Upper lobe of right lung (tissue), 1 donor: ENCODE measurements at regions not wholly inside any gene's neighbourhood (a gene's known extent, or its start where the extent isn't known, plus 50 kb on each side); places are given as distances from the start of the nearest gene placed in this dataset.

Experiments
- ATAC-seq: fragments of 200-7000 bp; cut with Tn5 transposase; one replicate; pipeline ENCODE4 v1.9.1; 2020; ENCODE audit warnings: mild to moderate bottlenecking, moderate library complexity
- DNase-seq: peaks from one replicate; pipeline ENCODE4 v3.0.0-alpha.2; 2020
- H3K27ac ChIP-seq: fragments of 200-600 bp; one replicate; pipeline ENCODE4 v1.8.0; 2022
- H3K27me3 ChIP-seq: fragments of 200-600 bp; one replicate; pipeline ENCODE4 v1.8.0; 2022; ENCODE audit warnings: mild to moderate bottlenecking
- H3K36me3 ChIP-seq: fragments of 200-600 bp; one replicate; pipeline ENCODE4 v1.8.0; 2022
- H3K4me1 ChIP-seq: fragments of 200-600 bp; one replicate; pipeline ENCODE4 v1.8.0; 2022
- H3K4me3 ChIP-seq: fragments of 200-600 bp; one replicate; pipeline ENCODE4 v1.8.0; 2022; ENCODE audit warnings: mild to moderate bottlenecking
- H3K9me3 ChIP-seq: fragments of 200-600 bp; one replicate; pipeline ENCODE4 v1.8.0; 2022
- intact Hi-C: fragments of 100-400 bp; cut with DNase I; formaldehyde crosslinking; loops from one replicate; pipeline ENCODE4 v1.11.0; 2022
- TF ChIP-seq, protein P1 (sequence below): fragments of 200-600 bp; IDR thresholded peaks from one replicate; pipeline ENCODE4 v1.8.0; 2022; ENCODE audit warnings: antibody characterized with exemption
- donor health status: DM: no; HTN: yes; CAD: no; lungs with severe emphysema.

- Histone ChIP-seq H3K9me3 (no peaks in the 10 kb centered on the region), H3K27me3 (no peaks in the 10 kb centered on the region), H3K27ac (no peak overlapping the region), H3K4me3 (no peak overlapping the region), H3K4me1 (no peaks in the 10 kb centered on the region), H3K36me3 (no peaks in the 10 kb centered on the region)
- intact Hi-C loops = no loop called here
- TF ChIP-seq, protein P1, sequence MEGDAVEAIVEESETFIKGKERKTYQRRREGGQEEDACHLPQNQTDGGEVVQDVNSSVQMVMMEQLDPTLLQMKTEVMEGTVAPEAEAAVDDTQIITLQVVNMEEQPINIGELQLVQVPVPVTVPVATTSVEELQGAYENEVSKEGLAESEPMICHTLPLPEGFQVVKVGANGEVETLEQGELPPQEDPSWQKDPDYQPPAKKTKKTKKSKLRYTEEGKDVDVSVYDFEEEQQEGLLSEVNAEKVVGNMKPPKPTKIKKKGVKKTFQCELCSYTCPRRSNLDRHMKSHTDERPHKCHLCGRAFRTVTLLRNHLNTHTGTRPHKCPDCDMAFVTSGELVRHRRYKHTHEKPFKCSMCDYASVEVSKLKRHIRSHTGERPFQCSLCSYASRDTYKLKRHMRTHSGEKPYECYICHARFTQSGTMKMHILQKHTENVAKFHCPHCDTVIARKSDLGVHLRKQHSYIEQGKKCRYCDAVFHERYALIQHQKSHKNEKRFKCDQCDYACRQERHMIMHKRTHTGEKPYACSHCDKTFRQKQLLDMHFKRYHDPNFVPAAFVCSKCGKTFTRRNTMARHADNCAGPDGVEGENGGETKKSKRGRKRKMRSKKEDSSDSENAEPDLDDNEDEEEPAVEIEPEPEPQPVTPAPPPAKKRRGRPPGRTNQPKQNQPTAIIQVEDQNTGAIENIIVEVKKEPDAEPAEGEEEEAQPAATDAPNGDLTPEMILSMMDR = no peak
- ATAC-seq = no peak
- DNase-seq = no peak
These were observed 63.1 kb downstream of the MTNR1B start for GRCh38 chr11:93032580-93032979.

DNA sequence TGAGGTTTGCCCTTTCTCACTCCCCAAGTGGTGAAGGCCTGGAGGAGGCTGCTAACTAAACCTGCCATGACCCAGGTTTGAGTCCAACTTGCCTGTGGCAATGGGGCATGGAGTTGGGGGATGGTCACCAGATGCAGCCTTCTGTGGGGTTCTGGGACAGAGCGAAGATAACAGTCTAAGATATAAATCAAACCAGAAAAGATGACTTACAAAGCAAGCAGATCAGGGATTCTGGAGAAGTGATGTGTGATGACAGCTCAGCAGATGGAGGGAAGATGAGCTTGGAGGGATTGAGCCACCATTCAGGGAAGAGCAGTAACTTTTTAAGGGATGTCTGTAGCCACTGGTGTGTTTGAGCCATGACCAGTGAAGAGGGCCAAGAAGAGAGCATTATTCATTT lies 63.6 kb downstream of the MTNR1B start:
- H3K27ac ChIP-seq = no peak overlapping the region
- H3K9me3 ChIP-seq = no peaks in the 10 kb centered on the region
- no peak overlapping the region for H3K4me3 ChIP-seq
- TF ChIP-seq, protein P1 = no peak
- DNase-seq (no peak), ATAC-seq (no peak)
- no peaks in the 10 kb centered on the region for H3K36me3 ChIP-seq
- no peaks in the 10 kb centered on the region for H3K27me3 ChIP-seq
- H3K4me1 ChIP-seq = no peaks in the 10 kb centered on the region
- intact Hi-C loops = no loop called here

DNA sequence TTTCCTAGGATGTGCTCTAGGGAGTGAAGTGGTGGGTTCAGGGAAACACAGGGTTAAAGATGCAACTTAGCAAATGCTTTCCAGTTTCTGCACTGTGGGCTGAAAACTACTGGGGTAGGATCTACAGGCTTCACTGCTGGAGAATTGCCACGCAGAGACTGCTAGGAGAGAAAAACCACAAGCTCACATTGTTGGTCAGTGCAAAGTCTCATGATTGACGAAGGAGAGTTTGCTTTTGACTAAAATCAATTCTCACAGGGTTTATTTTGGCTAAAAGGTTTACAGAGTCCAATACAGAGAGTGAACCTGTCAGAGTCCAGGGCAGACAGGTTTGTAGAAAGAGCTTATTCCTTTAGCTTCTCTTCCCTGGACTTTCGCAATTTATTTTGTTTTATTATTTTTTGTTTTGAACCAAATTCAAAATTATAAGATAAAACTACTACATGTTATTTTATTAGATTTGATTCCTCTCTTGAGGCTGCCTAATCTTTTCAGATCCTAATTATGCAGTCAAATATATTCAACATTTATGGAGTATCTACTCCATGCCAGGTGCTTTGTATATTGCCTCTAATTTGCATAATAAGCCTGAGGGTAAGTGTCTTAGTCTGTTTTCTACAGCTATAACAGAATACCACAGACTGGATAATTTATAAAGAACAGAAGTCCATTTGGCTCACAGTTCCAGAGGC lies 64.7 kb downstream of the MTNR1B start:
- ATAC-seq (no peak), DNase-seq (no peak)
- H3K4me3 ChIP-seq = no peak overlapping the region
- no peaks in the 10 kb centered on the region for H3K27me3 ChIP-seq
- no peaks in the 10 kb centered on the region for H3K4me1 ChIP-seq
- intact Hi-C loops = no loop called here
- H3K27ac ChIP-seq = no peak overlapping the region
- H3K9me3 ChIP-seq = no peaks in the 10 kb centered on the region
- no peaks in the 10 kb centered on the region for H3K36me3 ChIP-seq
- TF ChIP-seq, protein P1 = no peak

GRCh38 chr11:93034723-93035039 lies 65.2 kb downstream of the MTNR1B start:
- ATAC-seq = no peak
- Histone ChIP-seq H3K27ac (no peak overlapping the region), H3K9me3 (no peaks in the 10 kb centered on the region), H3K4me1 (no peaks in the 10 kb centered on the region), H3K36me3 (no peaks in the 10 kb centered on the region), H3K4me3 (no peak overlapping the region), H3K27me3 (no peaks in the 10 kb centered on the region)
- TF ChIP-seq, protein P1 = no peak
- intact Hi-C loops = no loop called here
- DNase-seq = no peak

DNA sequence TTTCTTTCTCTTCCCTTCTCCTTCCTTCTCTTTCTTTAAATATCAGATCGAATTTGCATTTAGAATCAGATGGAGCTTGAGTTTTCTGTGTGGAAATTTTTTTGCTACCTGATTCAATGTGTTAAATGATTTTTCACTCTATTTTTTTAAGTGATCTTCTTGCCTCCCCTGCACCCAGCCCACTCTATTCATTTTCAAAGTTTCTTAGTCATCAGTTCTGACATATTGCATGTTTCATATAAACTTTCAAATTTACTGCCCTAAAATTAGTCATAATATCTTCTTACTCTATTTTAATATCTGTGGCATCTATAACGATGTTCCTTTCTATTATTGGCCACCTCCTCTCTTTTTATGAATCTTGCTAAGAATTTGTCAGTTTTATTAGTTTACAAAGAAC lies 69.1 kb downstream of the MTNR1B start:
- ATAC-seq = no peak
- TF ChIP-seq, protein P1 = no peak
- Histone ChIP-seq H3K27ac (no peak overlapping the region), H3K4me1 (no peaks in the 10 kb centered on the region), H3K27me3 (no peaks in the 10 kb centered on the region), H3K4me3 (no peak overlapping the region), H3K36me3 (no peaks in the 10 kb centered on the region), H3K9me3 (no peaks in the 10 kb centered on the region)
- no peak for DNase-seq
- intact Hi-C loops = no loop called here
